GM23338 (cell line): ENCODE measurements at regions not wholly inside any gene's neighbourhood (a gene's known extent, or its start where the extent isn't known, plus 50 kb on each side); places are given as distances from the start of the nearest gene placed in this dataset.

ENCODE experiments used
- ATAC-seq: fragments of 200-7000 bp; cut with Tn5 transposase; 3 replicates; pipeline ENCODE4 v1.9.1; 2020
- DNase-seq: peaks from one replicate; pipeline ENCODE4 v3.0.0-alpha.2; 2015; ENCODE audit warnings: low spot score
- H2AFZ ChIP-seq: fragments of 200-600 bp; sonication (generic); 2 replicates; pipeline ENCODE4 v1.8.0; 2016; ENCODE audit warnings: antibody characterized with exemption, mild to moderate bottlenecking, moderate library complexity
- H3F3A ChIP-seq: fragments of 200-600 bp; sonication (generic); replicated peaks from 2 replicates; pipeline ENCODE4 v1.8.0; 2017; ENCODE audit warnings: antibody characterized with exemption, mixed run types, low read depth
- H3K27ac ChIP-seq: fragments of 200-600 bp; sonication (generic); 2 replicates; pipeline ENCODE4 v1.6.1; 2016; ENCODE audit warnings: low read depth
- H3K27me3 ChIP-seq: fragments of 200-600 bp; sonication (generic); 2 replicates; pipeline ENCODE4 v1.8.0; 2016; ENCODE audit warnings: mild to moderate bottlenecking, mixed run types, moderate library complexity; ENCODE audit not compliant: insufficient read depth
- H3K36me3 ChIP-seq: fragments of 200-600 bp; sonication (generic); 2 replicates; pipeline ENCODE4 v1.8.0; 2016; ENCODE audit warnings: mild to moderate bottlenecking; ENCODE audit not compliant: insufficient read depth
- H3K4me1 ChIP-seq: fragments of 200-600 bp; sonication (generic); 2 replicates; pipeline ENCODE4 v1.8.0; 2016; ENCODE audit warnings: mild to moderate bottlenecking, moderate library complexity; ENCODE audit not compliant: insufficient read depth
- H3K4me2 ChIP-seq: fragments of 200-600 bp; sonication (generic); 2 replicates; pipeline ENCODE4 v1.7.1; 2017; ENCODE audit warnings: mixed run types
- H3K4me3 ChIP-seq: fragments of 200-600 bp; sonication (generic); 2 replicates; pipeline ENCODE4 v1.6.1; 2016; ENCODE audit warnings: mixed run types
- H3K79me2 ChIP-seq: fragments of 200-600 bp; sonication (generic); replicated peaks from 2 replicates; pipeline ENCODE4 v1.8.0; 2017; ENCODE audit warnings: mild to moderate bottlenecking; ENCODE audit not compliant: insufficient read depth
- H3K9me2 ChIP-seq: fragments of 200-600 bp; sonication (generic); 2 replicates; pipeline ENCODE4 v1.8.0; 2017; ENCODE audit not compliant: insufficient read depth
- H4K20me1 ChIP-seq: fragments of 200-600 bp; sonication (generic); replicated peaks from 2 replicates; pipeline ENCODE4 v1.8.0; 2017; ENCODE audit warnings: mild to moderate bottlenecking; ENCODE audit not compliant: insufficient read depth
- H3K27ac Mint-ChIP-seq: 2 replicates; pipeline ENCODE4 v1.8.0; 2020; ENCODE audit warnings: inconsistent platforms, mild to moderate bottlenecking, moderate library complexity, mixed read lengths
- H3K27me3 Mint-ChIP-seq: 3 replicates; pipeline ENCODE4 v1.8.0; 2022; ENCODE audit warnings: low read depth, mild to moderate bottlenecking, moderate library complexity, mixed read lengths, inconsistent platforms; ENCODE audit not compliant: insufficient read depth, poor library complexity
- H3K36me3 Mint-ChIP-seq: 3 replicates; pipeline ENCODE4 v1.8.0; 2021; ENCODE audit warnings: low read depth, mild to moderate bottlenecking, inconsistent platforms, moderate library complexity, mixed read lengths
- H3K4me1 Mint-ChIP-seq: 3 replicates; pipeline ENCODE4 v1.8.0; 2020; ENCODE audit warnings: mild to moderate bottlenecking, inconsistent platforms, mixed read lengths
- H3K4me3 Mint-ChIP-seq: 3 replicates; pipeline ENCODE4 v1.8.0; 2021; ENCODE audit warnings: moderate library complexity, mild to moderate bottlenecking, inconsistent platforms, mixed read lengths
- H3K9me3 Mint-ChIP-seq: 3 replicates; pipeline ENCODE4 v1.8.0; 2020; ENCODE audit warnings: moderate library complexity, mild to moderate bottlenecking, inconsistent platforms, mixed read lengths
- EZH2 ChIP-seq: fragments of 200-600 bp; sonication (generic); IDR thresholded peaks from one replicate; pipeline ENCODE4 v1.8.0; 2017; ENCODE audit warnings: antibody characterized with exemption, mild to moderate bottlenecking, low read depth; ENCODE audit not compliant: unreplicated experiment
- EZH2phosphoT487 ChIP-seq: fragments of 200-600 bp; sonication (generic); IDR thresholded peaks from one replicate; pipeline ENCODE4 v1.8.1; 2018; ENCODE audit warnings: antibody characterized with exemption; ENCODE audit not compliant: unreplicated experiment
- JUNB ChIP-seq: IDR thresholded peaks from one replicate; pipeline ENCODE4 v1.6.1; 2016; ENCODE audit warnings: antibody characterized with exemption; ENCODE audit not compliant: unreplicated experiment
- NANOG ChIP-seq: IDR thresholded peaks from 2 replicates; pipeline ENCODE4 v1.6.1; 2016; ENCODE audit warnings: antibody characterized with exemption, borderline replicate concordance
- STAT1 ChIP-seq: IDR thresholded peaks from one replicate; pipeline ENCODE4 v1.6.1; 2016; ENCODE audit warnings: antibody characterized with exemption; ENCODE audit not compliant: unreplicated experiment
- ZNF114 ChIP-seq: fragments of 250-450 bp; sonication (Bioruptor Pico); IDR thresholded peaks from 2 replicates; pipeline ENCODE4 v1.5.0; 2020; ENCODE audit warnings: mild to moderate bottlenecking, moderate library complexity
- ZNF331 ChIP-seq: fragments of 250-450 bp; sonication (Bioruptor Pico); IDR thresholded peaks from 2 replicates; pipeline ENCODE4 v1.5.0; 2020; ENCODE audit warnings: low read depth, mild to moderate bottlenecking, moderate library complexity
- TF ChIP-seq, protein P1 (sequence below): IDR thresholded peaks from 2 replicates; pipeline ENCODE4 v1.6.1; 2016; ENCODE audit warnings: antibody characterized with exemption
- TF ChIP-seq, protein P2 (sequence below), 2 experiments: fragments of 200-600 bp in 1 of 2; sonication (generic) in 1 of 2; conservative IDR thresholded peaks; 2 replicates each; pipeline versions ENCODE4 v1.5.1 to v1.6.1; 2016 to 2017; ENCODE audit warnings: antibody characterized with exemption in 2 of 2, low read depth in 2 of 2, mild to moderate bottlenecking in 2 of 2, moderate library complexity in 1 of 2

- no peaks in the 10 kb centered on the region for H4K20me1 ChIP-seq
- H3K27ac ChIP-seq: no peak overlapping the region
- H3K36me3 Mint-ChIP-seq: no peaks in the 10 kb centered on the region; the same call in 2 of the 3 replicates
- DNase-seq (no peak), ATAC-seq (no peak)
- peak overlapping the region; percentile 72; the same call in 1 of the 2 replicates for H2AFZ ChIP-seq
- H3K36me3 ChIP-seq: no peaks in the 10 kb centered on the region
- H3K27ac Mint-ChIP-seq: no peak overlapping the region
- no peaks in the 10 kb centered on the region for H3F3A ChIP-seq
- no peaks in the 10 kb centered on the region for H3K79me2 ChIP-seq
- 0 out of 2 replicates have a peak, but pooled peaks cover 5% of the 10 kb centered on the region for H3K9me2 ChIP-seq
- no peaks in the 10 kb centered on the region for H3K4me1 ChIP-seq
- H3K4me3 Mint-ChIP-seq: no peak overlapping the region
- TF ChIP-seq JUNB: no peak
- TF ChIP-seq EZH2: no peak
- TF ChIP-seq, protein P1, sequence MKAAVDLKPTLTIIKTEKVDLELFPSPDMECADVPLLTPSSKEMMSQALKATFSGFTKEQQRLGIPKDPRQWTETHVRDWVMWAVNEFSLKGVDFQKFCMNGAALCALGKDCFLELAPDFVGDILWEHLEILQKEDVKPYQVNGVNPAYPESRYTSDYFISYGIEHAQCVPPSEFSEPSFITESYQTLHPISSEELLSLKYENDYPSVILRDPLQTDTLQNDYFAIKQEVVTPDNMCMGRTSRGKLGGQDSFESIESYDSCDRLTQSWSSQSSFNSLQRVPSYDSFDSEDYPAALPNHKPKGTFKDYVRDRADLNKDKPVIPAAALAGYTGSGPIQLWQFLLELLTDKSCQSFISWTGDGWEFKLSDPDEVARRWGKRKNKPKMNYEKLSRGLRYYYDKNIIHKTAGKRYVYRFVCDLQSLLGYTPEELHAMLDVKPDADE: no peak
- TF ChIP-seq STAT1: no peak
- TF ChIP-seq ZNF331 (CRISPR knock-in tag): no peak
- TF ChIP-seq NANOG: no peak
- no peak for TF ChIP-seq EZH2phosphoT487
- H3K4me2 ChIP-seq: no peak overlapping the region
- H3K9me3 Mint-ChIP-seq: no peaks in the 10 kb centered on the region
- peaks cover 3% of the 10 kb centered on the region; the same call in 2 of the 3 replicates for H3K4me1 Mint-ChIP-seq
- H3K4me3 ChIP-seq: no peak overlapping the region
- peaks cover 3% of the 10 kb centered on the region for H3K27me3 Mint-ChIP-seq
- no peaks in the 10 kb centered on the region for H3K27me3 ChIP-seq
Measured at GRCh38 chr10:125494651-125495239, 188.2 kb downstream of the TEX36 start.

DNA sequence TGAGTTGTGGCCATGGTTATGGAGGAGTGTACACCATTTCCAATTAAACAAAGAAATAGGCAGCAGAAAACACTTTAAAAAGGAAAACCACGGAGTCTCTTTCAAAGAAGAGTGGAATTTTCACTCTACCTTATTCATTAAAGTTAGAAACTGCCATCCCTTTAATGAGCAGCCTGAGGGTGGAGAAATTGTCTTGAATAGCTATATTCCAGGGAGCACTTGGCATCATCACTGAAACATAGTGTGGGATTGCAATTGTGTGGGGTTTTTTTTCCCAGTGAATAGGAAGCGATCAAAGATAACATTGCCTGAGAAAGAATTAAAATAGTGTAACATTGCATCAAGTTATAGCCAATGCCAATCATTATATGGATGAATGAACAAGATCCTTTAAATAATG is 191.6 kb downstream of the TEX36 start:
- H3K27ac Mint-ChIP-seq: no peak overlapping the region
- no peak overlapping the region for H3K4me3 ChIP-seq
- H3K4me3 Mint-ChIP-seq: no peak overlapping the region
- H3K4me2 ChIP-seq: no peak overlapping the region
- peaks cover 3% of the 10 kb centered on the region; the same call in 2 of the 3 replicates for H3K4me1 Mint-ChIP-seq
- H3K79me2 ChIP-seq: no peaks in the 10 kb centered on the region
- 0 out of 2 replicates have a peak, but pooled peaks cover 5% of the 10 kb centered on the region for H3K9me2 ChIP-seq
- H3K27me3 Mint-ChIP-seq: no peaks in the 10 kb centered on the region
- no peaks in the 10 kb centered on the region for H3K9me3 Mint-ChIP-seq
- TF ChIP-seq ZNF114 (CRISPR knock-in tag) (no peak), JUNB (no peak), EZH2phosphoT487 (no peak), ZNF331 (CRISPR knock-in tag) (no peak)
- TF ChIP-seq, protein P2, sequence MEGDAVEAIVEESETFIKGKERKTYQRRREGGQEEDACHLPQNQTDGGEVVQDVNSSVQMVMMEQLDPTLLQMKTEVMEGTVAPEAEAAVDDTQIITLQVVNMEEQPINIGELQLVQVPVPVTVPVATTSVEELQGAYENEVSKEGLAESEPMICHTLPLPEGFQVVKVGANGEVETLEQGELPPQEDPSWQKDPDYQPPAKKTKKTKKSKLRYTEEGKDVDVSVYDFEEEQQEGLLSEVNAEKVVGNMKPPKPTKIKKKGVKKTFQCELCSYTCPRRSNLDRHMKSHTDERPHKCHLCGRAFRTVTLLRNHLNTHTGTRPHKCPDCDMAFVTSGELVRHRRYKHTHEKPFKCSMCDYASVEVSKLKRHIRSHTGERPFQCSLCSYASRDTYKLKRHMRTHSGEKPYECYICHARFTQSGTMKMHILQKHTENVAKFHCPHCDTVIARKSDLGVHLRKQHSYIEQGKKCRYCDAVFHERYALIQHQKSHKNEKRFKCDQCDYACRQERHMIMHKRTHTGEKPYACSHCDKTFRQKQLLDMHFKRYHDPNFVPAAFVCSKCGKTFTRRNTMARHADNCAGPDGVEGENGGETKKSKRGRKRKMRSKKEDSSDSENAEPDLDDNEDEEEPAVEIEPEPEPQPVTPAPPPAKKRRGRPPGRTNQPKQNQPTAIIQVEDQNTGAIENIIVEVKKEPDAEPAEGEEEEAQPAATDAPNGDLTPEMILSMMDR (conservative IDR thresholded peaks at IDR 0.05; ENCODE audit: low read depth in 2 of 2): no peak
- H3F3A ChIP-seq: no peaks in the 10 kb centered on the region
- H3K36me3 Mint-ChIP-seq: no peaks in the 10 kb centered on the region; the same call in 2 of the 3 replicates
- no peak overlapping the region for H2AFZ ChIP-seq
- ATAC-seq: no peak
- no peak overlapping the region for H3K27ac ChIP-seq
- H3K36me3 ChIP-seq: no peaks in the 10 kb centered on the region
- H3K4me1 ChIP-seq: no peaks in the 10 kb centered on the region
- DNase-seq: no peak
- no peaks in the 10 kb centered on the region for H3K27me3 ChIP-seq
- no peaks in the 10 kb centered on the region for H4K20me1 ChIP-seq
